Skin of body (tissue), 1 donor: ENCODE measurements at regions not wholly inside any gene's neighbourhood (a gene's known extent, or its start where the extent isn't known, plus 50 kb on each side); places are given as distances from the start of the nearest gene placed in this dataset.
"Not testable (repeated sequence)": the region's sequence is repeated elsewhere in the genome, so short reads cannot be mapped to it uniquely, and the experiment has no call there.

ENCODE experiments used
- DNase-seq: peaks from one replicate; lab custom pipeline; 2025; lab: John Stamatoyannopoulos, UW

DNA sequence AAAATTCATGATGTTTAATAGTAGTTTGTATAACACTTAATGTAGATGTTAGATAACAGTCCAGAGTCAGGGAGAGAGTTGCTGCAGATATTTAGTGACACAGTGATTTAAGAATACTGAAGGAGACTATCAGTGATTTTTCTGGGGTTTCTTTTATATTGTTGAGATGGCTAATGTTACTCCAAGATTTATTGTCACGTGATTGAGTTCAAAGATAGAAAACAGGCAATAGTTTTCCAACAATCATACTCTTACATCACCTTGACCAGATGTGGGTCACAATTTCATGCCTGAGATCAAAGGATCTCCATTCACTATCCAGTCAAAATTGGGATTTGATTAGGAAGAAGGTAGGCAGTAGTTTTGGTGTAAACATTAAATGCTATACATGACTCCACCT, 580.0 kb upstream of the ARRDC3 start:
- no peak for DNase-seq

DNA sequence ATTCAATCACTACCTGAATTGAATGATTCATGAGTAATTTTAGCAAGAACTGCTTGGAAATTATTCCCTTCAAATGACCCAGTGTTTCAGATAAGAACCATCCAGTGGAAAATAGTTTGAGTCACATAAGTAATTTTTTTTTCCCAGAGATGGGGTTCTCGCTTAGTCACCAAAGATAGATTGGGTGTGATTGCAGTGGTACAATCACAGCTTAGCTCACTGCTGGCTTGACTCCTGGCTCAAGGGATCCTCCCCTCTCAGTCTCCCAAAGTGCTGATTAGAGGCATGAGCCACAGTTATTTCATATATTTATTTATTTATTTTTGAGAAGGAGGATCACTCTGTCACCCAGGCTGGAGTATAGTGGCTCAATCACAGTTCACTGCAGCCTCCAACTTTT, 574.5 kb upstream of the ARRDC3 start:
- DNase-seq = no peak

DNA sequence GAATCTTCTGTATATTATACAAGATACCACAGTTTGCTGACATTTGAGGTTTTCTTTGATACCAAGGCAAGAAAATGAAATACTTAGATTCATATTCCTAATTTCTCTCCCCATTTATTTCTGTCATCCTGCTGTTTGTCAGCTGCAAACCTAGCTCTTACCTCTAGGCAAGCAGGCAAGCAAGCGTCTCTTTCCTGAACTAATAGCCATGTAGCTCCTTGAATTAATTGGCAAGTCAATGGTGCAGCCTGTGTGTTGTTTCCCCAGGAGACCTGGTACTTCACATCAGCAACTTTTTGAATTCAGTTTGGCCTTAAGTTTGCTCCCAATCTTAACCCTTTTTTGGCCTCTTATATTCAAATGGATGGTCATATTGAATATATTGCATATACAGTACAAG, 573.6 kb upstream of the ARRDC3 start:
- DNase-seq = no peak

DNA sequence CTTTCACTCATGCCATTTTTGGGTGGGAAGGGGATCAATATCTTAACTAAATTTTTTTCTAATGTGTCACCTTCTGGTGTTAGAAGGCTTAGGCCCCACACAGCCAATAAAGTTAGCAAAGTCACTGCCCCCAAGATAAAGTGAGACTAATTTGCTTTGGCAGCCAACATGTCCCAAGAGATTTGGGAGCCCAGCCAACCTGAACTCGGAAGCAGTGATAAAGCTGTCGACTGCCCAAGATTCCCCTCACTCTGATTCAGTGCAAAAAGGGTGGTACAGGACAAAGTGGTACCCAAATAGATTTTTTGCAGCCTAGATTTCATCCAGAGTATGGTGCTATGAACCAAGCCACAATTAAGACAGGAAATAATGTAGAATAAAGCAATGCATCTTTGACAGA, 572.5 kb upstream of the ARRDC3 start:
- DNase-seq = no peak

DNA sequence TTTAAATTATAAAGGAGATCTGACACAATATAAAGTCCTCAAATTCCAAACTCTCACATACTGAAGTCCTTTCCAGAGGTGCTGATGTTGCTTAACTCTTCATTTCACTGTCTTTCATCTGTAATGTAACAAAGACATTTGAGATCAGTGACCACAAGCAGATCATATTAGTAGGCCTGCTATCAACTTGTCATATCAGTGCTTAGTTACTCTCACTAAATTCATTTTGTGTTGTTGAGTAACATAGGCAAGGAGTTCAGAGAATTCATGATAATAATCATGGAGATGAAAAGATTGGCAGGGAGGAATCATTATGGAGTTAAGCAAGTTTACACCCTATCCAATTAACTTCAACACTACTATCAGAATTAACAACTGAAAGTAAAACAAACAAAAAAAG, 571.0 kb upstream of the ARRDC3 start:
- DNase-seq = no peak

DNA sequence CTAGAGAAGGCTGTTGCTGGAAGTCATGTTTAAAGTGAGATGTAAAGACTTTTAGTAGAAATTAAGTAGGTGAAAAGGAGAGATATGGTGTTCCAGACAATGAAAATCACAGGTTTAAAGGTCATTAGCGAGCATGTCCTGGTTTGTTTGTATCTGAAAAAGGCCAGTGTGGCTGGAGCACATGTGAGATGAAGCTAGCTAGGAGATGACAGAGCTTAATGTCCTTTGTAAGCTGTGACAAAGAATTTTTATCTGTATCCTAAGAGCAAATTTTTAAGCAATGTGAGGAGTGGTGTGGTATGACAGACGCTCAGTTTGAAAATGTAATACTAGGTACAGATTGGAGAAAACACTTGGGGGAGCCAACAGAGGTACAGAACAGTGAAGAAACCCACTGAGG, 567.2 kb upstream of the ARRDC3 start:
- no peak for DNase-seq

DNA sequence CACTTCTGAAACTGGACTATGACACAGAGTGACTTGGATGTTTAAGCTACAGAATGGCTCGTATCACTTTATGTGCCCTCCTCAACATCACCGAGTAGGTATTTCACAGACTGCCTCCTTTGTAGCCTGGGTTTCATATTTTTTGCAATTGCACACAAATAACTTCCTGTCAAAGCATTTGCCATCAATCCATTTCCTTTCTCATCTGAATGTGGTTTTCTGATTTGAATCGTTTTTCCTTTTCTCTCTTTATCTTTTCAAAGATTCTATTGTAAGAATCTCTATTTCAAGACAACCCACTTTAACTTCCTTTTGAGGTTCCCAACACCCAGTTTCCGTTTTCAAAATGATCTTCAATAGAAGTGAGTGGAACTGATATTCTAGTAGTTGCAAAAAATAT, 563.8 kb upstream of the ARRDC3 start:
- DNase-seq = no peak

DNA sequence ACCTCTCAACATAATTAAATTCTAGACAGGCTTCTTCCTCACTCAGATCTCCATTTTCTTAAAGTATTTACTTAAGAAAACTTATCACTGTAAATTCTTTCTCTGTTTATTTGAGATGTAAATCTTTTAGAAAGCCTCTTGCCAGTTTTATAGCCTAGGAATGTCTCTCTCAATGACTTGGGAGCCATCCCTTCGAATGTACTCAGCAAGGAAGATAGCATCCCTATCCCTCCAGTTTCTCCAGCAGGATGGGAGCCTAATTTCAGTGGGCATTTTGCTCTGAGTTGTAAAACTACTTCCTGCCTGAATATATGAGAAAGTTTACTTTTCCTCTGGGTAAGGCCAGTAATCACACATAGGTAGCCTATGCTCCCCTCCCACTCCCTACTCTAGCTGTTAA, 558.5 kb upstream of the ARRDC3 start:
- no peak for DNase-seq

DNA sequence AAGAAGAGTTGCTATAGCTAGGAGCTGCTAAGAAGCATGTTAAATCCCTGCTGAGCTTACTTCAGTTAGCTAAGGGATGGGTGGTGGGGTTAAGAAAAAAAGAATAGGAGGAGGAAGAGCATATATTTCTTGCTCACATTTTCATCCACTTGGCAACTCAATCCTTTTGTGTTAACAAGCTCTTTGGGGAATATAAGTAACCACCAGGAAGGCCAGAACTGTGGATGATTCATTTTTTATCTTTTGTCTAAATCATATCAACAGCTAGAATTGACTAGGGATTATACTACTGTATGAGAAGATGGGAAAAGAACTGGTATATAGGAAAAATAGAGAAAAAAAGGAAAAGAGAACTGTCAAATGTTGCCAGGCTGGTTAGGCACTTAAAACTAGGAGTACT, 555.3 kb upstream of the ARRDC3 start:
- DNase-seq = no peak

DNA sequence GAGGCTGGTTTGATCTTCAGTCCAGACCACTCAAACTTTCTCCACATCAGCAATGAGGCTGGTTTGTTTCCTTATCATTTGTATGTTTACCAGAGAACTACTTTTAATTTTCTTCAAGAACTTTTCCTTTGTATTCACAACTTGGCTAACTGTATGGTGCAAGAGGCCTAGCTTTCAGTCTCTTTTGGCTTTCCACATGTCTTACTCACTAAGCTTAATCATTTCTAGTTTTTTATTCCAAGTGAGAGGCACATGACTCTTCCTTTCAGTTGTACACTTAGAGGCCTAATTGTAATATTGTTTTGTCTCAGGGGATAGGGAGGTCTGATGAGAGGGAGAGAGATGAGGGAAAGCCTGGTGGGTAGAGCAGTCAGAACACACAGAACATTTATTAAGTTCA, 554.0 kb upstream of the ARRDC3 start:
- no peak for DNase-seq

DNA sequence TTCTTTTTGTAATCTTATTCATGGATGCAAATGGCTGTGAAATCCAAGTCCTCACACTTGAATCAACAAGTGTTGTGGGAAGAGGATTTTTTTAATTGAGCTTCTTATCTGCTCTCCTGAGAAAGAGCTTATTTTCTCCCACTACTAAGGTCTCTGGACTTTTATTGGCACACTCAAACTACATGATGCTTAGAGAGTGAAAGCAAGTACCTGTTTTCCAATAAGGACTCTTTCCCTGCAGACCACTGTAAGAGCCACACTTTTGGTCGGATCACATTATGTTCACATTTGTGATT, 546.4 kb upstream of the ARRDC3 start:
- DNase-seq = no peak

DNA sequence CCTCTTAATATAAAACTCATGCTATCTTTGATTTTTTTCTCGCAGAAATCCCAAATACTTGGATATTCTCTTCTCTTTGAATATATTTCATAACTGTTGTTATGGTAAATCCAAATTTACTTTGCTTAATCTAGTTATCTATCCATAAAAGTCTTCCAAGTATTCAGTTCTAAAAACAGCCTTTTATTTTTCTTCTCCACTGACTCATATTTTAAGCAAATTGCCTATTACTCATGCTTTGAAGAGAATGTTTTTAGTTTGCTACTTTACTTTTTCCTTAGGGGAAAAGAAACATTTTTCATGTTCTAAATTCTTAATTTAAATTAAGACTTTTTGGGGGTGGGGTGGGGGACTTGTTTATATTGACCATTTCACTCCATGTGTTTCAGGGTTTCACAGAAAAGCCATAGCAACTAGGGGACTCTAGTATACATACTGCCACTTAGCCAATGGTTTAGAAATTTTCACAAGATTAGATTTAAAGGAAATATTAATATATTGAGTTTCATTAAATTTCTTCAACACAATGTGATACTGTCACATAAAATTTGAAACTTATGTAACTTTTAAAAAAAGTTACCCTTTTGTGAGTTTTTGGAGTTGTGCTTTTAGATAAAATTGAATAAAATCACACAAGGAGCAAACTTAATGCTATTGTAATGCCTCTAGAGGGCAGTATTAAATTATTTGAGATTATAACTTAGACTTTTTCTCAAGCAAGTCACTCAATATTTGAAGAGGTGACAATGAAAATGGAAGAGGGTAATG, 545.8 kb upstream of the ARRDC3 start:
- DNase-seq = no peak

DNA sequence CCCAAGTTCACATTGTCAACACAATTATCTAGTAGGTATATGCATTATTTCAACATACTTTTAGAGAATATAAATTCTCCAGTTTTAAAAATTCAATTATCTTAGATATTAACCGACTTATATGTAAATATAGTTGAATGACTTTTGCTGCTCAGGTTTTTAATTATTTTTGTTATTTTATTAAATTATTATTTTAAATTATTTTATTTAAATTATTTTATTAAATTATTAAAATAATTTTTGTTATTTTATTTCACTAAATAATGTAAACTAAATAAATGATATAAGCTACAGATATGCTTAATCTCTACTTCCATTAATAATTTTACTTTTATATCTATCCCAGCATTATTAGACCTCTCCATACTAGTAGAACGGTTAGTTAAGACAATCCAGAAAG, 544.3 kb upstream of the ARRDC3 start:
- no peak for DNase-seq

DNA sequence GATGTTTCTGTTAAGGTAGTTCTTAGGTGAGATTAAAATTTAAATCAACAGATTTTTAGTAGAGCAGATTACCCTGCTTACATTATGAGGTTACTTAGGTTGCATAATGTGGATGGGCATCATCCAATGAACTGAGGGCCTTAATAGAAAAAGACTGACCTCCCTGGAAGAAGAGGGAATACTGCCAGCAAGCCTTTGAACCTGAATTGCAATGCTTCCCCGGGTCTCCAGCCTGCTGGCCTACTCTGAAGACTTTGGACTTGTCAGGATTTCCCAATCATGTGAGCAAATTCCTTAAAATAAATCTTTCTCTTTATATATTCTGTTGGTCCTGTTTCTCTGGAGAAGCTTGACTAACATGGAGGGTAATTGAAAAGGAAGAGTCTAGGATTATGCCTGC, 542.1 kb upstream of the ARRDC3 start:
- no peak for DNase-seq

DNA sequence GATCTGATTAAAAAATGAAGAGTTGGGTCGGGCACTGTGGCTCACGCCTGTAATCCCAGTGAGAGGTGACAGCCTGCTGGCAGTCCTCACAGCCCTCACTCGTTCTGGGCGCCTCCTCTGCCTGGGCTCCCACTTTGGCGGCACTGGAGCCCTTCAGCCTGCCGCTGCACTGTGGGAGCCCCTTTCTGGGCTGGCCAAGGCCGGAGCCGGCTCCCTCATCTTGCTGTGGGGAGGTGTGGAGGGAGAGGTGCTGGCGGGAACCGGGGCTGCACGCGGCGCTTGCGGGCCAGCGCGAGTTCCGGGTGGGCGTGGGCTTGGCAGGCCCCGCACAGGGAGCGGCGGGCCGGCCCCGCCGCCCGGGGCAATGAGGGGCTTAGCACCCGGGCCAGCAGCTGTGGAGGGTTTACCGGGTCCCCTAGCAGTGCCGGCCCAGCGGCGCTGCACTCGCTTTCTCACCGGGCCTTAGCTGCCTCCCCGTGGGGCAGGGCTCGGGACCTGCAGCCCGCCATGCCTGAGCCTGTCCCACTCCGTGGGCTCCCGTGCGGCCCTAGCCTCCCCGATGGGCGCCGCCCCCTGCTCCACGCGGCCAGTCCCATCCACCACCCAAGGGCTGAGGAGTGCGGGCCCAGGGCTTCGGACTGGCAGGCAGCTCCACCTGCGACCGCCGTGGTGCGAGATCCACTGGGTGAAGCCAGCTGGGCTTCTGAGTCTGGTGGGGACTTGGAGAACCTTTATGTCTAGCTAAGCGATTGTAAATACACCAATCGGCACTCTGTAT, 534.1 kb upstream of the ARRDC3 start:
- DNase-seq = not testable (repeated sequence)

DNA sequence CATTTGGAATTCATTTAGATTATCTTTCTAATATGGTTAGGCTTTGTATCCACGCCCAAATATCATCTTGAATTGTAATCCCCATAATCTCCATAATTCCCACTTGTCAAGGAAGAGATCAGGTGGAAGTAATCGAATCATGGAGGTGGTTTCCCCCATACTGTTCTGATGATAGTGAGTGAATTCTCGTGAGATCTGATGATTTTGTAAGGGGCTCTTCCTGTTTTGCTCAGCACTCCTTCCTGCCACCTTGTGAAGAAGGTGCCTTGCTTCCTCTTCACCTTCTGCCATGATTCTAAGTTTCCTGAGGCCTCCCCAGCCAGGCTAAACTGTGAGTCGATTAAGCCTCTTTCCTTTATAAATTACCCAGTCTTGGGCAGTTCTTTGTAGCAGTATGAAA, 527.5 kb upstream of the ARRDC3 start:
- DNase-seq = no peak

DNA sequence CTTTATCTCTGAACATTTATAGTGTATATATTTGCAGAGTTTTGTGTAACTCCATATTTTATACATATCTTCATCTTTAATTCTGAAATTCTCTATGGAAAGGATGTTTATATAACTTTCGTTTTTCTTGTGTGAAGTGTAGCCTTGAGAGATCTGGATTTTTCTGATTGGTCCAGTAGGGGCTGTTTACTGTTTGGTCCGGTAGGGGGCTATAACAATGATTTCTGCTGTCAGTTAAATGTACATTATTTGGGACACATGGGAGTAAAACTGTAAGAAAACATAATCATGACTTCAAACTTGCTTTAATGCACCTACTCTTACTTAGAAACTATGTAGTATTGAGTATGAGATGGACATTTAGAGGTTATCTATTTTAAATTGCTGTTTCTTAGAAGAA, 527.1 kb upstream of the ARRDC3 start:
- no peak for DNase-seq

DNA sequence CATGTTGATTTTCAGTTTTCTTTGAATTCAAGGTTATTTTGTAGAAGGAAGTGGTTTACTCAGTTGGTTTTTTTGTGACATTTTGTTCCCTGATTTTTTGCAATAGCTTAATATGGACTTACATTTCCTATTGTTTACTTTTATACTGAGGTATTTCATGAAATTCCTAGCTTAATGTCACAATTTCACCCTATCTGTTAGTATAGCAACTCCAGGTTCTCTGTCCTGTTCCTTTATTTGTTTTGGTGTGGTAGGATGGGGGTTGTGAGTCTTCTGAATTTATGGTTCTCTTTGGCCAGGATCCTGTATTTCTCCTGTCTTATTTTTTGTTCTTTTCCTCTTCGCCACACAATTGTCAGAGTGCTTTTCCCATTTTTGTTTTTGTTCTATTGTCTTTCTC, 523.4 kb upstream of the ARRDC3 start:
- no peak for DNase-seq

DNA sequence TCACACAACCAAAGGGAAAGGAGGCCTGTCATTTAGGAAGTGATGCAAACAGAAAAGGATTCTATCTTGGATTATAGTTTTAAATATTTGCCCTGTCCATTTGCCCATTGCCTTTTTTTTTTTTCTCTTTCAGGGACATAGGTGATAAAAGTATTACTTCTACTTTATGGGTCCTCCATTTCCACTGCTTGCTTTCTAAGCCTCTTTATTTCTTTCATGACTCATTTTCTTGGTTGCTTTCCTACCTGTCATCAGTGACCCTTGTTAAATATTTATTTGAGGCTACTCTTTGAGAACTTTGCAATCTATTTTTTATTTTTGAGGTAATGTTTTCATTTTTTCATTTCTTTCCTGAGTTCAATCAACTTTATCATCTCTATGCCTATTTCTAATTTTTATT, 522.9 kb upstream of the ARRDC3 start:
- DNase-seq = no peak

DNA sequence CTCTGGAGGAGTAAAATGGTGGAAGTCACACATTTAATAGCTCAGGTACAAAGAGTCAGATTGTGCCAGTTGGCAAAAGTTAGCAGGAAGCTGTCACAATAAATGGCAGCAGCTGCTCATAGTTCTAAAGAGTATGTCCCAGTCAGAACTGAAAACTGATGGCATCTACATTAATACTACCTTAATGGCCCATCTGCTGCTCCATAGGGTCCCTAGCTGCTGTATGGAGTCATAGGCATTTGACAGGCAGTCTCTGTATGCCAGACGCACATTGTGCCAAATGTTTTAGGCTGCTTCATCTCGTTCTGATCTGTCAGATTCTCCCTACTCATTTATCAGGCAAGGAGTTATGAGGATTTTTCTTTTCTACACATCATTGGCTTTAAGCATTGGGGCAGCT, 515.8 kb upstream of the ARRDC3 start:
- no peak for DNase-seq

DNA sequence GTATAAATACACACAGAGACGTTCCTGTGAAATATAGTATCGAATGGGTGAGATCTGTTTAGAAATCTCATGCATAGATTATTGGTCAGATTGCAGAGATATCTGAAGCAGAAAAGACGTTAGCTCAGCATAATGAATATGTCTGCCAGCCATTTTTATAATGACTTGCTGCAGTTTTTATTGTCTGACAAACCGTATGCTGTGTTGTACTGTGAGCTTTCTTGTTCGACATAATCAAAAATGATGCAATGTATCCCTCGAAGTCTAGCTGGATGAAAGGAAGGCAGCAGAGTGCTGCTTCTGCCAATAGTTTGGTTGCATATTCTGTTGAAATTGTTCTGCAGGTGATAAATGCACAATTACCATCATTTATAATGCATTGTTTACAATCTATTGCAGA, 514.9 kb upstream of the ARRDC3 start:
- no peak for DNase-seq

DNA sequence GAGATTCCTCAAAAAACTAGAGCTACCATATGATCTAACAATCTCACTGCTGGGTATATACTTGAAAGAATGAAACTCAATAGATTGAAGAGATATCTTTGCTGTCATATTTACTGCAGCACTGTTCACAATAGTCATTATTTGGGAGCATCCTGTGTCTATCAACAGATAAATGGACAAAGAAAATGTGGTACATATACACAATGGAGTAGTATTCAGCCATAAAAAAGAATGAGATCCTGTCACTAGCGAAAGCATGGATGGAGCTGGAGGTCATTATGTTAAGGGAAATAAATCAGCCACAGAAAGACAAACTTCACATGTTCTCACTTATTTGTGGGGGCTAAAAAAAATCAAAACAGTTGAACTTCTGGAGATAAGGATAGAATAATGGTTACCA, 505.7 kb upstream of the ARRDC3 start:
- no peak for DNase-seq
